ENCODE measurements at regions not wholly inside any gene's neighbourhood (a gene's known extent, or its start where the extent isn't known, plus 50 kb on each side); places are given as distances from the start of the nearest gene placed in this dataset.

GRCh38 chr6:159097256-159097655, 52.5 kb upstream of the TAGAP start:
- TF ChIP-seq CTCF (IDR thresholded peaks at IDR 0.05): no peak
- TF ChIP-seq POLR2A (IDR thresholded peaks at IDR 0.05): no peak
